ENCODE measurements at regions not wholly inside any gene's neighbourhood (a gene's known extent, or its start where the extent isn't known, plus 50 kb on each side); places are given as distances from the start of the nearest gene placed in this dataset.

DNA sequence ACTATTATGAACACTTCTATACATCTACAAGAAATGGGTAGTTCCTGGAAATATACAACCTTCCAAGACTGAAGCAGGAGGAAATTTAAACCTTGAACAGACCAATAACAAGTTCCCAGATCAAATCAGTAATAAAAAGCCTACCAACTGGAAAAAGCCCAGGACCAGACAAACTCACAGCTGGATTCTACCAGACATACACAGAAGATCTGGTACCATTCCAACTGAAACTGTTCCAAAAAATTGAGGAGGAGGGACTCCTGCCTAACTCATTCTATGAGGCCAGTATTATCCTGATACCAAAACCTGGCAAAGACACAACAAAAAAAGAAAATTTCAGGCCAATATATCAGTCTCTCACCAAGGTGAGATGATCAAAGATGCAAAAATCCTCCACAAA lies 189.4 kb downstream of the RPS29 start:
- in situ Hi-C loops (cut with MboI; ENCODE audit: low pct_unique_long_range_greater_than_20kb, low sequenced_read_pairs, unreplicated experiment) = no loop called here
- DNase-seq (ENCODE audit: low spot score) = no peak

GRCh38 chr14:49381778-49382177 lies 204.4 kb downstream of the RPS29 start:
- no peak for TF ChIP-seq CTCF (IDR thresholded peaks at IDR 0.05; ENCODE audit: extremely low read depth, insufficient read depth, missing control alignments)
- in situ Hi-C loops (cut with MboI; ENCODE audit: low pct_unique_long_range_greater_than_20kb, low sequenced_read_pairs, unreplicated experiment) = no loop called here
- no peak for DNase-seq (ENCODE audit: low spot score)

More for the DNA sequence above, 189.4 kb downstream of the RPS29 start:
- no peak for TF ChIP-seq CTCF (IDR thresholded peaks at IDR 0.05; ENCODE audit: extremely low read depth, insufficient read depth, missing control alignments)

DNA sequence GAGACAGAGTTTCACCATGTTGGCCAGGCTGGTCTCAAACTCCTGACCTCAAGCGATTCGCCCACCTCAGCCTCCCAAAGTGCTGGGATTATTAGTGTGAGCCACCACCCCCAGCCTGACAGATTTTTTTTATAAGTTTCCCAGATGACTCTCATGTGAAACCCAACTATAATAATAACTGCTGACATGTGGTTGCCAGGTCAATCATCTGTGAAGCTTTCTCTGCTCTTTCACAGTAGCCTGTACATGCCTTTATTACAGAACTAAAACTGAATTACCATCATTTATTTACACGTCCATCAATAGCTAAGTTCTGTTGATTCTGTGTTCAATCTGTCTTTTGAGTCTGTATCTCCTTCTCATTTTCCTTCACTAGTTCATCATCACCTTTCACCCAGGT lies 218.5 kb downstream of the RPS29 start:
- in situ Hi-C loops (cut with MboI; ENCODE audit: low pct_unique_long_range_greater_than_20kb, low sequenced_read_pairs, unreplicated experiment) = no loop called here
- TF ChIP-seq CTCF (IDR thresholded peaks at IDR 0.05; ENCODE audit: extremely low read depth, insufficient read depth, missing control alignments) = no peak
- no peak for DNase-seq (ENCODE audit: low spot score)

DNA sequence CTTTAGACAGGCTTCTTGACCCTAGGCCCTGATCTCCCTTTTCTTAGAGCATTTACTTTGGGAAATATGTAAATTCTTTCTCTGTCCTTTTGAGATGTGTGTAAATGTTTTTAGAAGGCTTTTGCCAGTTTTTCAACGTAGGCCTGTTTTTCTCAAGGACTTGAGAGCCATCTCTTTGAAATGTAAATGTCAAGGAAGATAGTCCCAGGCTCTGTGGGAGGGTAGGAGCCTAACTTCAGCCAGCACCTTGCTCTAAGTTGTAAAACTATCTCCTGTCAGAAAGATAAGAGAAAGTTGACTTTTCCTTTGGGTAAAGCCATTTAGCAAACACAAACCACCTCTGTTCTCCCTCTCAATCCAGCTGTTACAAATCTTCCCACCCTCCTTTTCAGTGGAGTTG lies 219.8 kb downstream of the RPS29 start:
- in situ Hi-C loops (cut with MboI; ENCODE audit: low pct_unique_long_range_greater_than_20kb, low sequenced_read_pairs, unreplicated experiment) = no loop called here
- no peak for DNase-seq (ENCODE audit: low spot score)
- no peak for TF ChIP-seq CTCF (IDR thresholded peaks at IDR 0.05; ENCODE audit: extremely low read depth, insufficient read depth, missing control alignments)

DNA sequence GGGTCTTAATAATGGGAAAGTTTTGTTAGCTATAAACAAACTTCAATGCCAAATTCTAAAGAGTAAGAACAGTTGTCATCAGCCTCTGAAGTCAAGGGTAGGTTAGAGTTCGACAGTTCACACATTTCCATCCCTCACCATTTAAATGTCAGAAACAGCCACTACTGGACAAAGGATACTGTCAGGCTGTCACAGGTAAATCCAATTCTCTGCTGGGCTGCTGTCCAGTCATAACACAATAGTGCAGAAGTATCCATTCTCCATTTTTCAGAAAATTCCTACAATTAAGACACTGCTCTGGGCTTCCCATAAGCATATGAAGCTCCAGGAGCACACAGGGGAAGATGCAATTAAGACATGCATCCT lies 221.4 kb downstream of the RPS29 start:
- in situ Hi-C loops (cut with MboI; ENCODE audit: low pct_unique_long_range_greater_than_20kb, low sequenced_read_pairs, unreplicated experiment) = no loop called here
- no peak for TF ChIP-seq CTCF (IDR thresholded peaks at IDR 0.05; ENCODE audit: extremely low read depth, insufficient read depth, missing control alignments)
- no peak for DNase-seq (ENCODE audit: low spot score)

DNA sequence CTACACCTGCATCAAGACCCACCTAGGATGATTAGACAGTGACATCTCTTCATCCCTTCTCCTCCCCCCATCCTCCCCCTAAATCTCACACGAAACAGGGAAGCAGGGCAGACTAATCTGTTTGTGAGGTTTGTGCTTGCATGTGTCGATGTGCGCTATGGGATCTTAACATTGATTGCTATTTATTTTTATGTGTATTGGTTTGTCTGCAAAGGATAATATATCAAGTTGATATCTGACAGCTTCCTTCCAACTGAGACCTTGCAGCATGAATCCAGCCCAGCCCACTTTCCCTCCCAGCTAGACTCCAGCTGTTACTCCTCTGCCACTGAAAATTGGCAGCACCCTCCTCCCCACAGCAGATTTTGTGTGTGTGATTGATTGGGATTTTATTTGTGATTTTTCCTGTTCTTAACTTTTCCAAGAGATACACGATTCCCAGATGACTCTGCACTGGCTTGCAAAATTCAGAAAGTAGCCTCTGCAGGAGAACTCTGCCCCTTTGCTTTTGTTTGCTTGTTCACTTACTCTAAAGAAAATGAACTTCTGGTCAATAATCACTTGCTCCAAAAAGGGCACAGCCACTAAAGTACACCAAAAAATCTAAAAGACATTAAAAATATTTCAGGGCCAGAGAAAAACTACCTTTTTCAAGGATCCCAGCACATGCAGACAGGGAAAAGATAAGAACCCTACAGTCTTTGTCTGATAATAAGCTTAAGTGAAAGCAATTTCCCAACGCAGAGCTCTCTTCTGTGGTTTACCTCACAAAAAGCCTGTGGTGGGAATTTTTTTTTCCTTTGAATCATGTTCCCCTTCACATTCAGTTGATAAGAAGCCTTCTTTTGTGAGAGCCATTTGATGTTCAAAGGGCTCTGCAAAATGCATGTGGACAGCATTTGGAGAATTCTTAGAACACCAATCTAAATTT lies 222.1 kb downstream of the RPS29 start:
- in situ Hi-C loops (cut with MboI; ENCODE audit: low pct_unique_long_range_greater_than_20kb, low sequenced_read_pairs, unreplicated experiment) = no loop called here
- no peak for TF ChIP-seq CTCF (IDR thresholded peaks at IDR 0.05; ENCODE audit: extremely low read depth, insufficient read depth, missing control alignments)
- DNase-seq (ENCODE audit: low spot score) = no peak
